ACC112 (cell line): ENCODE measurements at regions not wholly inside any gene's neighbourhood (a gene's known extent, or its start where the extent isn't known, plus 50 kb on each side); places are given as distances from the start of the nearest gene placed in this dataset.

ENCODE experiments used
- H2AFZ ChIP-seq: fragments of 200-600 bp; sonication (generic); one replicate; pipeline ENCODE4 v1.6.0; 2017; ENCODE audit warnings: antibody characterized with exemption, low read length; ENCODE audit not compliant: unreplicated experiment
- H3K27ac ChIP-seq: fragments of 200-600 bp; sonication (generic); 2 replicates; pipeline ENCODE4 v1.5.1; 2014; ENCODE audit warnings: low read depth, mild to moderate bottlenecking, antibody characterized with exemption, low read length, moderate library complexity
- H3K27me3 ChIP-seq: fragments of 200-600 bp; sonication (generic); 2 replicates; pipeline ENCODE4 v1.6.1; 2014; ENCODE audit warnings: mild to moderate bottlenecking, antibody characterized with exemption, low read length, moderate library complexity, mixed read lengths; ENCODE audit not compliant: insufficient read depth
- H3K36me3 ChIP-seq: fragments of 200-600 bp; sonication (generic); 2 replicates; pipeline ENCODE4 v1.6.1; 2016; ENCODE audit warnings: mild to moderate bottlenecking, antibody characterized with exemption, low read length, moderate library complexity, mixed read lengths; ENCODE audit not compliant: insufficient read depth
- H3K4me1 ChIP-seq: fragments of 200-600 bp; sonication (generic); one replicate; pipeline ENCODE4 v1.6.1; 2016; ENCODE audit warnings: low read length, mixed read lengths; ENCODE audit not compliant: insufficient read depth, unreplicated experiment, control insufficient read depth
- H3K4me3 ChIP-seq: fragments of 200-600 bp; sonication (generic); 2 replicates; pipeline ENCODE4 v1.5.1; 2014; ENCODE audit warnings: mild to moderate bottlenecking, low read depth, low read length
- H3K79me2 ChIP-seq: fragments of 200-600 bp; sonication (generic); one replicate; pipeline ENCODE4 v1.6.0; 2016; ENCODE audit warnings: low read length; ENCODE audit not compliant: control insufficient read depth, unreplicated experiment, insufficient read depth

DNA sequence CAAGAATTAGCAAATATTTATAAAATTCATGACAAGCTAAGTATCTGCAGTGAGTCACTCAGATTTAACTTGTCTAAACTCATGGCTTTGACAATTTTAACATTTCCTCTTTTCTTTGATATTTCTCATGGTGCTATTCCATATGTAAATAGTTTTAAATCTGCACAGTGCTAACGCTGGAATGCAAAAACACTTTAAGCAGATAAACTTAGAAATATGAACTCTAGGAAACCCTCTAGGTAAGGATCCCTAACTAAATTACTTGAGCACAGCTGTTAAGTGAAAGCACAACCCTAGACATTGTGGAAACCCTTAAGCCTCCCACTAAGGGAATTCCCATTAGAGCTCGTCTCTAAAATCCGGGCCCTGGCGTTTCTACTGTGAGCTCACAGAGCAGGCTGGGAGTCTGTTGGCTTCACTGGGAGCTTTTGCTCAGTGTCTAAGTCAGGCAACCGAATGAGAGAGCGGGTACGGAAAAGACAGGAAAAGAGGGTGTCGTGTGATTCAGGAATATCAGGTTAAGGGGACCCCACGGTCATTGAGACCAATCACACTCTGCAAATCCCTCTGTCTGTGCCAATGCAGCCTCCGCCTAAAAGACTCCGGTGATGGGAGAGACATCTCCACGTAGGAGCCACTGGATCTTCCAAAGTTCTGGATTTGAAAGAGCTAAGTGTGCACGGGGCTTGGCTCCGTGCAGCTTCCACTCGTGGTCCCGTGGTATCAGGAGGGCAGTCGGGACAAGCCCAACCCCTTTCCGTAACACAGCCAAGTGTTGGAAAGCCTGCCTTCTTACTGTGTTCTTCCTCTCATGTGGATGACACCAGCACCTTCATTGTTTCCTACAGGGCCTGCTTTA, 112.3 kb upstream of the RPS6KA2 start:
- H3K4me3 ChIP-seq: no peak overlapping the region
- no peaks in the 10 kb centered on the region for H3K79me2 ChIP-seq
- H2AFZ ChIP-seq: no peak overlapping the region
- H3K27me3 ChIP-seq: no peaks in the 10 kb centered on the region
- H3K27ac ChIP-seq: no peak overlapping the region
- no peaks in the 10 kb centered on the region for H3K36me3 ChIP-seq
- H3K4me1 ChIP-seq: no peaks in the 10 kb centered on the region

DNA sequence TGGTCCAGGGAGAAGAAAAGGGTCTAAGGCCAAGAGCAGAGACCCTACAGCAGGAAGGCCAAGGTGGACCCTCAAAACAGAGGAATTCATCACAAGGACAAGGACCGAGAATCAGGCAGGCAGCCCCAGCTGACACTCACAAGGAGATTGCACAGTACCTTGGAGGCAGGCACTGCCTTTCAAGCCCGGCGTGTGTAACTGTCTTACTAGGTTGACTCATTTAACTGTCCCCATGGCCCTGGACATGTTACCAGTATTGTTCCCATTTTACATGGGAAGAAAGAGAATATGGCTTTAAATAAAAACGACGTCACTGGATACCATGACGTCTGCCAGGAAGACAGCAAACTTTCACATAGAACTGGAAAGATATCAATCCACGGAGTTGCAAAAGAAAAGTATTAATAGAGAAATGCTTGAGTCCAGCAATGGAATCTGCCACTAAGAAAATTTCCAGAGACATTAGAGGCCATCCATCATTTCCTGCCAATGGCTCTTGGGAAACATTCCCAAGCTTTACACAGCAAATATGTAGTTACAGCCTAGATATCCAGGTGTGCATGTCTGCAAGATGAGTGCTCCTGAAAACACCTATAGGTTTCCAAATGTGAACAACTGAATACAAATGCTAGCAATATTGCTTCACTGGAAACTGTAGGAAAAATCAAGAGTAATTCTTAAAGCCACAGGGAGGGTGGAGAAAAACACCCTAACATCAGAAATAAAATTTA, 111.5 kb upstream of the RPS6KA2 start:
- no peaks in the 10 kb centered on the region for H3K27me3 ChIP-seq
- no peak overlapping the region for H3K4me3 ChIP-seq
- no peaks in the 10 kb centered on the region for H3K79me2 ChIP-seq
- no peak overlapping the region for H2AFZ ChIP-seq
- no peaks in the 10 kb centered on the region for H3K36me3 ChIP-seq
- H3K4me1 ChIP-seq: no peaks in the 10 kb centered on the region
- H3K27ac ChIP-seq: no peak overlapping the region

DNA sequence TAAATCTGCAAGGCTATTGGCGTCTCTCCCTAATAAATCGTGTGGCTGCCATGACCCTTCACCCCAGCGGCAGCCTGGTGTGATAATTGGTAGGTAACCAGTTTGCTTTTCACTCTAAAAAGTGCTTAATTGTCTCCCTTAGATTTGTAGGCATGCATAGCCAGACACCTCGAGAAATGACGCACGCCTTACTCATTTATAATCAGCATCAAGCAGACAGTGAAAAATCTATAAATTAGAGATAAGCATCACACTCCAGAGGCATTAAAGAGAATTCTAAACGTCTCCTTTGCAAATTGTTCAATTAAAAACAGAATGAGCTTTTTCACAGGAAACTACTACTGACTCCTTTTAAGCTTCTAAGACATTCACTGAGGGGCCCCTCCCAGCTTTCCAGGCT, 110.2 kb upstream of the RPS6KA2 start:
- H3K4me3 ChIP-seq: no peak overlapping the region
- no peaks in the 10 kb centered on the region for H3K36me3 ChIP-seq
- H3K27me3 ChIP-seq: no peaks in the 10 kb centered on the region
- H3K27ac ChIP-seq: no peak overlapping the region
- H2AFZ ChIP-seq: no peak overlapping the region
- H3K4me1 ChIP-seq: no peaks in the 10 kb centered on the region
- H3K79me2 ChIP-seq: no peaks in the 10 kb centered on the region

DNA sequence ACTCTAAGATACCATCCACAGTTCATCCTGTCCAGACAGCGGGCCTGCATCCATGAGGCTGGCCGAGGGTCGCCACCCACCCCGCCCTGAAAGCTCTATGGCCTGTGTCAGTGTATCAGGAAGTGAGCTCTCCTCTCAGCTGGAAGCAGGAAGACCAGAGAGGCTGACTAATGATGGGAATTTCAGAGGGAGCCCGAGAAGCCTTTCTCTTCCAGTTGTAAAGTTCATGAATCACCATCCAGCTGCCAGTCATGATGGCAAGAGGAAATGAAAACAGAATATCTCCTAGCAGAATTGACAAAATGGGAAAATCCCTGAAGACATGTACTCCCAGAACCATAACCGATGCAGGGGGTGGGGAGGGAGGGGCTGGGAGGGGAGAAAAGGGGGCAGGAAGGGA, 109.6 kb upstream of the RPS6KA2 start:
- no peak overlapping the region for H3K4me3 ChIP-seq
- no peaks in the 10 kb centered on the region for H3K79me2 ChIP-seq
- H3K36me3 ChIP-seq: no peaks in the 10 kb centered on the region
- no peaks in the 10 kb centered on the region for H3K4me1 ChIP-seq
- H3K27ac ChIP-seq: no peak overlapping the region
- no peak overlapping the region for H2AFZ ChIP-seq
- H3K27me3 ChIP-seq: no peaks in the 10 kb centered on the region

DNA sequence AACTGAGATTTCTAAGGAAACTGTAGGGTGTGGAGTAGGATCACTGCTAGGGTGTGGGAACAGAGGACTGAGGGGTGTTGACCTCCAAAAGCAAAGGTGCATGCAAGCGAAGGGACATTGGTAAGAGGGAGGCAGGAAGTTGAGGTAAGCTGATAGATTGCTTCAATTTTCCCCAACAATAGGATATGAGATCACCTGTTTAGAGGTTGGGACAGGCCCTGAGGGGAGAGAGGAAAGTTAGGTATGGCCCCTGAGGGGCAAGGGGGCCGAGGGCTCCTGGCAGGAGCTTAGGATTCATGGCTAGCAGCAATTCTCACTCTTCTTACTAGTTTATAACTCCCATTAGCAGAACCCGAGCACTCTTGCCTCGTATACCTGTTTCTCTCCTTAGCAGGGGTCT, 106.8 kb upstream of the RPS6KA2 start:
- H2AFZ ChIP-seq: no peak overlapping the region
- no peaks in the 10 kb centered on the region for H3K4me1 ChIP-seq
- H3K79me2 ChIP-seq: no peaks in the 10 kb centered on the region
- H3K27me3 ChIP-seq: no peaks in the 10 kb centered on the region
- H3K4me3 ChIP-seq: no peak overlapping the region
- no peak overlapping the region for H3K27ac ChIP-seq
- no peaks in the 10 kb centered on the region for H3K36me3 ChIP-seq

DNA sequence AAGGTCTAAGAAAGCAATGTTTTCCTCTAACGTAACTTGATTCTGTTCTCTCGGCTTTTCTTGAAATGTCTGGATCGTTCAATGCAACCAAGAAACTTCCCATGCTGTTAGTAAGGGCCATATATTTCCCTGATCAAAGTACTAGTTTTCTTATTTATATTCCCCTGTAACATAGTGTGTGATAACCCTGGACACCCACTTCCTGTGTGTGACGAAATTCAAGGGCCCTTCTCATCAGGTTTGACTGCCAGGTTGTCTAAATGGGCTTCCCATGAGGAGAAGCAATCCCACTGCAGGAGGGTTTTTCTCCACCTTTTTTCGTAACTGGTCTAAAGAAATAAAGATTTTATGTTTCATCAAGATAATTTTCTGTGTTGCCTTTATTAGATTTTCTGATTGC, 102.6 kb upstream of the RPS6KA2 start:
- Histone ChIP-seq H3K27ac (no peak overlapping the region), H3K79me2 (no peaks in the 10 kb centered on the region)

DNA sequence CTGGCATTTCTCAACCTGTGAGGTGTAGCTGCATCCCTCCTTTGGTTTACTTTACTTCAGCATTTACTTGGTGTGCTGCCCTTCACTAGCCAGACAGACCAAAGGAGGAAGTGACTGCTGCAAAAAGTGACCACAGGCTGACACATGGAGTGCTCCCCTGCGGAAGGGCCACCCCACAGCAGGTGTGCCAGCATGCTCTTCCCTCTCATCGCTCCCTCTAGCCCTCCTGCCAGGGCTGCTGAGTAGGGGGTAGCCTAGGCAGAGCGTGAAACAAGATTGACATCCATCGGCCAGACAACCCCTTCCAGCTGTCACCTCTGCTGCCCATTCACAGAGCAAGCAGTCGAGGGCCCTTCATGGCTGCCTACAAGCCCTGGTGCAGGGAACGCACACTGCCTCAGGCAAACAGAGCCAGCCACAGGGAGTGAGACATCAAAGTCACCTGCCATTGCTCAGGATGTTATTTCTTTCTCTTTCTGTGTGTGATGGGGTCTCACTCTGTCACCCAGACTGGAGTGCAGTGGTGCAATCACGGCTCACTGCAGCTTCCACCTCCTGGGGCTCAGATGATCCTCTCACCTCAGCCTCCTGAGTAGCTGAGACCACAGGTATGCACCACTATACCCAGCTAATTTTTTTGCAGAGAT, 102.0 kb upstream of the RPS6KA2 start:
- H2AFZ ChIP-seq: no peak overlapping the region

More for the DNA sequence above, 102.6 kb upstream of the RPS6KA2 start:
- Histone ChIP-seq H3K4me1 (no peaks in the 10 kb centered on the region), H2AFZ (no peak overlapping the region), H3K36me3 (no peaks in the 10 kb centered on the region), H3K27me3 (peaks cover 19% of the 10 kb centered on the region), H3K4me3 (no peak overlapping the region)

DNA sequence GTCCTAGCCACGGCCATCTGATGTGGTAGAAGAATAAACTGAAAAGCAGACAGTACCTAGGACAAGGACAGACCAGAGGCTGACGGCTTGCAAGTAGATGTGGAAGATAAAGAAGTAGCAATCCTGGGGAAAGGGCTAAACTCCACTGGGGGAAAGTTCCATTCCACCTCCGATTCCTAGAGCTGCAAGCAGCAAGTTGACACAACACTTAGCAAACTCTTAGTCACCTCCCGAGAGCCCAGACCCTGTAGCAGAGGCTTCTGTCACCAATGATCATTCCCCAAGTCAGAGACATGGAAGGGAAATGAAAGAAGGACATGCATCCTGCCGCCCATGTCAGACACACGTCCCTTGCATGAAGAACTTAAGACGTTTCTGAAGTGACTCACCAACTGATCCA, 99.2 kb upstream of the RPS6KA2 start:
- H3K27me3 ChIP-seq: peaks cover 30% of the 10 kb centered on the region
- no peak overlapping the region for H3K27ac ChIP-seq
- H3K36me3 ChIP-seq: no peaks in the 10 kb centered on the region
- no peaks in the 10 kb centered on the region for H3K4me1 ChIP-seq
- H2AFZ ChIP-seq: no peak overlapping the region
- no peak overlapping the region for H3K4me3 ChIP-seq
- no peaks in the 10 kb centered on the region for H3K79me2 ChIP-seq

More for the DNA sequence above, 102.0 kb upstream of the RPS6KA2 start:
- H3K36me3 ChIP-seq: no peaks in the 10 kb centered on the region
- H3K27me3 ChIP-seq: peaks cover 19% of the 10 kb centered on the region
- H3K4me3 ChIP-seq: no peak overlapping the region
- no peaks in the 10 kb centered on the region for H3K4me1 ChIP-seq
- H3K79me2 ChIP-seq: no peaks in the 10 kb centered on the region
- H3K27ac ChIP-seq: no peak overlapping the region

DNA sequence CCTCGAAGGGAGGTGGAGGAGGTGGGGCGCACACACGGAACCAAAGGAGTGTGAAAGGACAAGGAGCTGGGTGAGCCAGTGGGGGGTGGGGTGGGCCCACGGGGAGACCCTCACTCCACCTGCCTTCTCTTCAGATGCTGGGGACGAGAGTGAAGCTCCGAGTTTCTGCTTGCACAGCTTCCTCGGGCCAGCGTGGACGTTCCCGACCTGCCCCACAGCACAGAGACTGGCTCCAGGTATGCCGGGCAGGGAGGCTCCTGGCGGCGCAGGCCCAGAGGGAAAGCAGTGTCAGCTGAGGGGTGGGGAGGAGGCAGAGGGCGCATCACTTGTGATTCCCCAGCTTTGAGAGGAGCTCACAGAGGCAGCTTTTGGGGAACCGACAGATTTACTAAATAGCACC, 98.5 kb upstream of the RPS6KA2 start:
- no peak overlapping the region for H3K27ac ChIP-seq
- H3K36me3 ChIP-seq: no peaks in the 10 kb centered on the region

DNA sequence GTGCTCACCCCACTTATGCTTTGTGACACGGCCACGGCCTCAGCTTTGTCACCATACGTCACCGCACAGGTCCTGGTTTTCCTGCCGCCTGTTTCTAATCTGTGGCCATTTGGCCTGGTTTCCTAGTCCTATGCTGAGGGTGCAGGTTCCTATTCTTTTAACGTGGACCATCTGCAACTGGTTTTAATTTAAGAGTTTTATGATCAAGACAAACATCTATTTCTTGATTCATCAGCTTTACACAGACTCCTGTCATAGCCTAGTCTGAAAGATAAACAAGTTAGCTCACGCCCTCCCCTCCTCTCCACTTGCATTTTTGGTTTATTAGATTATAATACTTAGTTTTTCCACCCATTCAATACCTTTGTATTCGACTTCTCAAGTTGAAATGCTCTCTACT, 97.5 kb upstream of the RPS6KA2 start:
- Histone ChIP-seq H3K36me3 (no peaks in the 10 kb centered on the region), H3K27ac (no peak overlapping the region), H3K4me1 (no peaks in the 10 kb centered on the region), H3K4me3 (no peak overlapping the region), H3K79me2 (no peaks in the 10 kb centered on the region), H2AFZ (no peak overlapping the region), H3K27me3 (peaks cover 46% of the 10 kb centered on the region)

More for the DNA sequence above, 98.5 kb upstream of the RPS6KA2 start:
- Histone ChIP-seq H3K4me1 (no peaks in the 10 kb centered on the region), H3K4me3 (no peak overlapping the region), H2AFZ (no peak overlapping the region), H3K27me3 (peaks cover 36% of the 10 kb centered on the region), H3K79me2 (no peaks in the 10 kb centered on the region)
